Smooth muscle cell (in vitro differentiated cells): ENCODE measurements at regions not wholly inside any gene's neighbourhood (a gene's known extent, or its start where the extent isn't known, plus 50 kb on each side); places are given as distances from the start of the nearest gene placed in this dataset.

Experiments
- DNase-seq: peaks from one replicate; lab custom pipeline; 2025; ENCODE audit not compliant: unreplicated experiment; lab: John Stamatoyannopoulos, UW
- H2AFZ ChIP-seq: fragments of 200-600 bp; sonication (generic); 2 replicates; pipeline ENCODE4 v1.6.0; 2016; ENCODE audit warnings: antibody characterized with exemption, low read depth, mild to moderate bottlenecking
- H3F3A ChIP-seq: fragments of 200-600 bp; sonication (generic); 2 replicates; pipeline ENCODE4 v1.6.0; 2017; ENCODE audit warnings: antibody characterized with exemption, low read depth
- H3K27ac ChIP-seq: fragments of 200-600 bp; sonication (generic); 2 replicates; pipeline ENCODE4 v1.5.1; 2016; ENCODE audit warnings: low read depth, mild to moderate bottlenecking
- H3K27me3 ChIP-seq: fragments of 200-600 bp; sonication (generic); 2 replicates; pipeline ENCODE4 v1.6.1; 2016; ENCODE audit warnings: low read depth, mild to moderate bottlenecking
- H3K36me3 ChIP-seq: fragments of 200-600 bp; sonication (generic); 2 replicates; pipeline ENCODE4 v1.5.1; 2016; ENCODE audit warnings: low read depth
- H3K4me1 ChIP-seq: fragments of 200-600 bp; sonication (generic); 2 replicates; pipeline ENCODE4 v1.5.1; 2016; ENCODE audit warnings: low read depth
- H3K4me2 ChIP-seq: fragments of 200-600 bp; sonication (generic); 2 replicates; pipeline ENCODE4 v1.6.0; 2016; ENCODE audit warnings: mild to moderate bottlenecking
- H3K4me3 ChIP-seq: fragments of 200-600 bp; sonication (generic); 2 replicates; pipeline ENCODE4 v1.5.1; 2016; ENCODE audit warnings: mild to moderate bottlenecking
- H3K79me2 ChIP-seq: fragments of 200-600 bp; sonication (generic); 2 replicates; pipeline ENCODE4 v1.6.0; 2016; ENCODE audit warnings: low read depth, mild to moderate bottlenecking
- H3K9ac ChIP-seq: fragments of 200-600 bp; sonication (generic); 2 replicates; pipeline ENCODE4 v1.6.0; 2016; ENCODE audit warnings: low read depth
- H3K9me3 ChIP-seq: fragments of 200-600 bp; sonication (generic); replicated peaks from 2 replicates; pipeline ENCODE4 v1.5.1; 2016; ENCODE audit warnings: low read depth
- H4K20me1 ChIP-seq: fragments of 200-600 bp; sonication (generic); 2 replicates; pipeline ENCODE4 v1.6.0; 2016; ENCODE audit warnings: low read depth
- WGBS: methylation state at CpG from one replicate; pipeline ENCODE4 v1.1.7; 2016; ENCODE audit warnings: low lambda C conversion rate; 5-methylcytosine and 5-hydroxymethylcytosine counted together
- TF ChIP-seq, protein P1 (sequence below): fragments of 200-600 bp; sonication (generic); IDR thresholded peaks from 2 replicates; pipeline ENCODE4 v1.5.1; 2017; ENCODE audit warnings: borderline replicate concordance, mild to moderate bottlenecking, antibody characterized with exemption; ENCODE audit not compliant: insufficient read depth, poor library complexity, severe bottlenecking

- Histone ChIP-seq H3K9ac (no peak overlapping the region), H4K20me1 (no peaks in the 10 kb centered on the region), H3K27me3 (no peaks in the 10 kb centered on the region), H3K4me3 (no peak overlapping the region), H2AFZ (no peak overlapping the region), H3K36me3 (no peaks in the 10 kb centered on the region), H3K4me1 (no peaks in the 10 kb centered on the region), H3K9me3 (no peaks in the 10 kb centered on the region), H3K27ac (no peak overlapping the region), H3K4me2 (no peak overlapping the region), H3F3A (no peaks in the 10 kb centered on the region), H3K79me2 (no peaks in the 10 kb centered on the region)
- TF ChIP-seq, protein P1, sequence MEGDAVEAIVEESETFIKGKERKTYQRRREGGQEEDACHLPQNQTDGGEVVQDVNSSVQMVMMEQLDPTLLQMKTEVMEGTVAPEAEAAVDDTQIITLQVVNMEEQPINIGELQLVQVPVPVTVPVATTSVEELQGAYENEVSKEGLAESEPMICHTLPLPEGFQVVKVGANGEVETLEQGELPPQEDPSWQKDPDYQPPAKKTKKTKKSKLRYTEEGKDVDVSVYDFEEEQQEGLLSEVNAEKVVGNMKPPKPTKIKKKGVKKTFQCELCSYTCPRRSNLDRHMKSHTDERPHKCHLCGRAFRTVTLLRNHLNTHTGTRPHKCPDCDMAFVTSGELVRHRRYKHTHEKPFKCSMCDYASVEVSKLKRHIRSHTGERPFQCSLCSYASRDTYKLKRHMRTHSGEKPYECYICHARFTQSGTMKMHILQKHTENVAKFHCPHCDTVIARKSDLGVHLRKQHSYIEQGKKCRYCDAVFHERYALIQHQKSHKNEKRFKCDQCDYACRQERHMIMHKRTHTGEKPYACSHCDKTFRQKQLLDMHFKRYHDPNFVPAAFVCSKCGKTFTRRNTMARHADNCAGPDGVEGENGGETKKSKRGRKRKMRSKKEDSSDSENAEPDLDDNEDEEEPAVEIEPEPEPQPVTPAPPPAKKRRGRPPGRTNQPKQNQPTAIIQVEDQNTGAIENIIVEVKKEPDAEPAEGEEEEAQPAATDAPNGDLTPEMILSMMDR, result no peak
- 85% methylated on average over 2 of the region's 2 CpGs for whole genome bisulfite sequencing
- no peak for DNase-seq
Observed at GRCh38 chr3:163745204-163745603, 1333.1 kb downstream of the SI start.

DNA sequence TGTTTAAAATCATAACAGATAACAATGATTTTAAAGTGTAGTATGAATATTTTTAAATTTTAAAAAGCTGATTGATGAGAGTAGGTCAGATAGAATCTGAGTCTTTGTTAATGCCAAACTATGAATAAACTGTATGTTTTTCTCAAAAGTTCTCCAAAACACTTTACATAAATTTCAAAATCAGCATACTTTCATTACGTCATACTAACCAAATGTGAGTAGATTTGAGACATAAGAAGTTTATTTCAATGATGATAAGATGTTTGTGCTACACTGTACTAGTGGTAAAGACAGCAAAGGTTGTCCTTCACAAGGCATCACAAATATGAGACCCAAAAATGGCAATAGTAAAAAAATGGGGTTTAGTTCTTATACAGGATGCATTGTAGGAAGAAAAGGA, 1342.9 kb downstream of the SI start:
- Histone ChIP-seq H4K20me1 (no peaks in the 10 kb centered on the region), H2AFZ (no peak overlapping the region), H3K4me3 (no peak overlapping the region), H3K4me2 (no peak overlapping the region), H3K27ac (no peak overlapping the region), H3K9me3 (no peaks in the 10 kb centered on the region), H3K36me3 (no peaks in the 10 kb centered on the region), H3K27me3 (no peaks in the 10 kb centered on the region), H3F3A (no peaks in the 10 kb centered on the region), H3K79me2 (no peaks in the 10 kb centered on the region), H3K9ac (no peak overlapping the region), H3K4me1 (no peaks in the 10 kb centered on the region)
- DNase-seq, result no peak
- TF ChIP-seq, protein P1, result no peak
- WGBS, result 85% methylated on average over 1 of the region's 1 CpG

DNA sequence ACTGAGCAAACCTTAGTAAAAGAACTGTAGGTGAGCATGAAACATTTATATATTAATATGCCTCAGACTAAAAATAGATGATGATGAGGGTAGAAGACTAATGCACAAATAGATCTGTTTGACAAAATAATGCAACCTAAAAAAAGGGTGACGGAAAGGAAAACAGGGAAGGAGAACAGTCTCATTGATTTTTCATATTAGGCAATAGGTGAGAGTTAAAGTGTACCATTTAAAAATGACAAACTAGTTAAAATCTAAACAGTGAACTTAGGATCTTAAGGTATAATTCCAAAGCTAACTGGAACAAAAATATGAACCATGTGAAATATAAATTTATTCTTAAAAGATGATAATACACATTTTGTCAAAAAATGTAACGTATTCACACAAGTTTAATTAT, 1347.6 kb downstream of the SI start:
- Histone ChIP-seq H3K4me3 (no peak overlapping the region), H3F3A (no peaks in the 10 kb centered on the region), H3K9ac (no peak overlapping the region), H3K27me3 (no peaks in the 10 kb centered on the region), H3K36me3 (no peaks in the 10 kb centered on the region), H3K4me1 (no peaks in the 10 kb centered on the region), H2AFZ (no peak overlapping the region), H3K79me2 (no peaks in the 10 kb centered on the region), H3K27ac (no peak overlapping the region), H4K20me1 (no peaks in the 10 kb centered on the region), H3K4me2 (no peak overlapping the region), H3K9me3 (no peaks in the 10 kb centered on the region)
- WGBS, result 92% methylated on average over 2 of the region's 2 CpGs
- no peak for DNase-seq
- TF ChIP-seq, protein P1, result no peak

DNA sequence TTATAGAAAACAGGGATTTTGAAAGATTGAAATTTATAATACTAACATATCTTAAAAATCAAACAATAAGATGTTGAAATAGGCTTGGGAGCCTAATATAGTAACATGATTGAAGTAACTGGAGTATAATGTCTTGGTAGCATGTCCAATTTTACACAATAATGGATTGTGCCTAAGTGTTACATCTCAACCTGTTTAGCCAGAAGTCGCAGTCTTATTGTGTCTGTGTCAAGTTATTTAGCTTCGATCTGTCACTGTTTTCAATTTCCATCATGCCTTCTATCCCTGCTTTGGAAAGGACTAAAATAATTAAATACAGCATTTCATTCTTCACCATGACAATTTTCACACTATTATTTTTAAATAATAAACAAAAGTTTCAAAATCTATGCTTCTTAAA, 1352.2 kb downstream of the SI start:
- 48% methylated on average over 2 of the region's 2 CpGs for WGBS
- H3F3A ChIP-seq, result no peaks in the 10 kb centered on the region

More for the DNA sequence above, 1352.2 kb downstream of the SI start:
- no peaks in the 10 kb centered on the region for H3K9me3 ChIP-seq
- no peaks in the 10 kb centered on the region for H4K20me1 ChIP-seq
- H3K4me2 ChIP-seq, result no peak overlapping the region
- no peak overlapping the region for H3K9ac ChIP-seq
- H2AFZ ChIP-seq, result no peak overlapping the region
- H3K4me1 ChIP-seq, result no peaks in the 10 kb centered on the region
- no peak overlapping the region for H3K4me3 ChIP-seq
- H3K36me3 ChIP-seq, result no peaks in the 10 kb centered on the region
- H3K27ac ChIP-seq, result no peak overlapping the region
- DNase-seq, result no peak
- H3K27me3 ChIP-seq, result no peaks in the 10 kb centered on the region
- H3K79me2 ChIP-seq, result no peaks in the 10 kb centered on the region
- TF ChIP-seq, protein P1, result no peak
